Nephron progenitor cell (in vitro differentiated cells): ENCODE measurements at regions not wholly inside any gene's neighbourhood (a gene's known extent, or its start where the extent isn't known, plus 50 kb on each side); places are given as distances from the start of the nearest gene placed in this dataset.

Experiments used
- DNase-seq: peaks from one replicate; pipeline ENCODE4 v3.0.0; 2021
- H3K27ac Mint-ChIP-seq: 2 replicates; pipeline ENCODE4 v1.8.0; 2021; ENCODE audit warnings: mild to moderate bottlenecking, moderate library complexity, mixed read lengths
- H3K27me3 Mint-ChIP-seq: 2 replicates; pipeline ENCODE4 v1.8.0; 2021; ENCODE audit warnings: mild to moderate bottlenecking, low read depth, mixed read lengths; ENCODE audit not compliant: poor library complexity
- H3K36me3 Mint-ChIP-seq: 2 replicates; pipeline ENCODE4 v1.8.0; 2021; ENCODE audit warnings: low read depth, mixed read lengths
- H3K4me1 Mint-ChIP-seq: 2 replicates; pipeline ENCODE4 v1.8.0; 2021; ENCODE audit warnings: mixed read lengths
- H3K4me3 Mint-ChIP-seq: 2 replicates; pipeline ENCODE4 v1.8.0; 2021; ENCODE audit warnings: mild to moderate bottlenecking, moderate library complexity, mixed read lengths
- H3K9me3 Mint-ChIP-seq: 2 replicates; pipeline ENCODE4 v1.8.0; 2021; ENCODE audit warnings: mild to moderate bottlenecking, moderate library complexity, mixed read lengths
- TF ChIP-seq, protein P1 (sequence below): fragments of 200-600 bp; sonication (generic); IDR thresholded peaks from 2 replicates; pipeline ENCODE4 v1.5.0; 2021; ENCODE audit warnings: antibody characterized with exemption

DNA sequence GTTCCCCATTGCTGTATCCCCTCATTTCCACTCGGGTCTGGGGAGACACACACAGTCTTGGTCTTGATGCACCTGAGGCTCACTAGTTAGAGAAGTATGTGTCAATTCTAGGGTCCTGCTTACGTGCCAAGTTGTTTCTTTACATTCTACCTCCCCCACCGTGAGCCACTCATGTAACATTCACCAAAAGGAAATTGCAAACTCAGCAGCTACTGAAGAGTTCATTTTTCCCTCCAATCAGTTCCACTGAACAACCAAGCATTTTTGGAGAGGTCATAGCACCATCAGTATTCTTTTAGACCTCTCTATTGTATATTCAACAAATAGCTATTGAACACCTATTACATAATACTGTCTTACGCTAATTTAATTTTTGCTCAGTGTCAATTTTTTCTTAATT, 281.1 kb downstream of the SH3GL2 start:
- TF ChIP-seq, protein P1, sequence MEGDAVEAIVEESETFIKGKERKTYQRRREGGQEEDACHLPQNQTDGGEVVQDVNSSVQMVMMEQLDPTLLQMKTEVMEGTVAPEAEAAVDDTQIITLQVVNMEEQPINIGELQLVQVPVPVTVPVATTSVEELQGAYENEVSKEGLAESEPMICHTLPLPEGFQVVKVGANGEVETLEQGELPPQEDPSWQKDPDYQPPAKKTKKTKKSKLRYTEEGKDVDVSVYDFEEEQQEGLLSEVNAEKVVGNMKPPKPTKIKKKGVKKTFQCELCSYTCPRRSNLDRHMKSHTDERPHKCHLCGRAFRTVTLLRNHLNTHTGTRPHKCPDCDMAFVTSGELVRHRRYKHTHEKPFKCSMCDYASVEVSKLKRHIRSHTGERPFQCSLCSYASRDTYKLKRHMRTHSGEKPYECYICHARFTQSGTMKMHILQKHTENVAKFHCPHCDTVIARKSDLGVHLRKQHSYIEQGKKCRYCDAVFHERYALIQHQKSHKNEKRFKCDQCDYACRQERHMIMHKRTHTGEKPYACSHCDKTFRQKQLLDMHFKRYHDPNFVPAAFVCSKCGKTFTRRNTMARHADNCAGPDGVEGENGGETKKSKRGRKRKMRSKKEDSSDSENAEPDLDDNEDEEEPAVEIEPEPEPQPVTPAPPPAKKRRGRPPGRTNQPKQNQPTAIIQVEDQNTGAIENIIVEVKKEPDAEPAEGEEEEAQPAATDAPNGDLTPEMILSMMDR: no peak
- no peak for DNase-seq
- H3K36me3 Mint-ChIP-seq: no peaks in the 10 kb centered on the region
- H3K9me3 Mint-ChIP-seq: no peaks in the 10 kb centered on the region
- H3K27me3 Mint-ChIP-seq: peaks cover 10% of the 10 kb centered on the region
- peaks cover 15% of the 10 kb centered on the region for H3K4me1 Mint-ChIP-seq
- no peak overlapping the region for H3K4me3 Mint-ChIP-seq
- H3K27ac Mint-ChIP-seq: no peak overlapping the region

DNA sequence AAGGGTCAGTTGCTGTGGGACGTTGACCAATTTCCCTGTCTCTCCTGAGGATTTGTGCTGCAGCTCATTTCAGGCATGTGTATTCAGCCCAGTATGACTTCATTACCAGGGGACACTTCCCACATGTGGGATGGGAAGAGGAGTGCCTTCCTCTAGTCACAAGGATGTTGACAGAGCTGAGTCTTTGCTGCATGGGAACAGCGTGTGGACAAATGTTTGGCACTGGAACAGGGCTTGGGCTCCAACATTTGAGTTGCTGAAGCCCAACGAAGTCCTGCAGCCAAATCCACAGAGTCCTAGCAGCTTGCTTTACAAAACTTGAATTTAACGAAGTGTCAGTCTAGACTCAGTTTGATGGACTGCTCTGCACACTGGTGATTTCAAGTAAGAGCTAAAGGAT, 283.2 kb downstream of the SH3GL2 start:
- TF ChIP-seq, protein P1: no peak
- Mint-ChIP-seq H3K27me3 (peaks cover 12% of the 10 kb centered on the region), H3K27ac (no peak overlapping the region), H3K9me3 (no peaks in the 10 kb centered on the region), H3K4me1 (peaks cover 6% of the 10 kb centered on the region), H3K4me3 (no peak overlapping the region), H3K36me3 (no peaks in the 10 kb centered on the region)
- no peak for DNase-seq

DNA sequence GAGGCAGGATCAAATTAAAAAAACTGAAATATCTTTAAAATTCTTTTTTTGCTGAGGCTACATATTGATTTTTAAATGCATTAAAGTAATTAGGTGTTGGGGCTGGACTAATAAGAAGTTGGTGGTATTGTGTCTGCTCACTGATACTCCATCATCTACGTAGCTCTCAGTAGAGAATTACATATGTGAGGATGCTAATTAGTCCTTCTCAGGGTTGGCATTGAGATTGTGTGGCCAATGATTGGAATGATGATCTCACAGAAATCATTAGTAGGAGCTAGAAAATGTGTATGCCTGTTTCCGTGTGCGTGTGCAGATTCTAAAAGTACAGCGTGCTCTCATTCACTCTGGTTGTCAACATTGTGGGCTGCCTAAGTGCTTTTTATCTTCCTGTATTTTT, 283.8 kb downstream of the SH3GL2 start:
- peaks cover 6% of the 10 kb centered on the region for H3K4me1 Mint-ChIP-seq

DNA sequence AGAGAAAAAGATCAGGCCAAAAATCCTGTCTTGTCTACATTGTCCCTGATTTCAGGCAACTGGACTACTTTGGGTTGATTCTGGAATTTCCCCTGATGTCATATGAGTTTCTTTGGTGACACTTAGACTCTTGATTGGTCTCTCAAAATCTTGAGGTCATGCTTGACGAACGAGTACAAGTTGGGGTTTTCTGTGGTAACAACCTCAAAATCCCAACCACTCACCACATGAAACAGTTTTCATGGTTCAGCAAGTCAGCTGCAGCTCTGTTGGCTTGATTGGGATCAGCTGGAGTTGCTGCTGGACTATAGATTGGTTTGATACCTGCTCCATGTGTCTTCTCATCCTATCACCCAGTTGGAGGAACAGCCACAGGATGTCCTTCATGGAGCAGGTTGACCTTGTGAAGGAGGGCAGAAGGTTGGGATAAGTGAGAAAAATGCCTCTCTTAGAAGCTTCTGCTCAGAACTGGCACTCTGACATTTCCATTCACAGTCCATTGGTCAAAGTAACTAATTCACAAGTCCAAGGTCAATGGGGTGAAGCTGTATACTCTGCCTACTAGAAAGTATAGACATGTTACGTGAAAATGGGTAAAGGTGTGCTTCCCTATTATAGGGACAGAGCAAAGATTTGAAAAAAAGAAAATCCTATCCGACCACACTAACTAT, 284.5 kb downstream of the SH3GL2 start:
- H3K4me1 Mint-ChIP-seq: peaks cover 6% of the 10 kb centered on the region
- no peak overlapping the region for H3K4me3 Mint-ChIP-seq
- no peaks in the 10 kb centered on the region for H3K9me3 Mint-ChIP-seq
- peaks cover 14% of the 10 kb centered on the region for H3K27me3 Mint-ChIP-seq
- H3K36me3 Mint-ChIP-seq: no peaks in the 10 kb centered on the region
- DNase-seq: no peak
- H3K27ac Mint-ChIP-seq: no peak overlapping the region
- TF ChIP-seq, protein P1: no peak

More for the DNA sequence above, 283.8 kb downstream of the SH3GL2 start:
- Mint-ChIP-seq H3K27me3 (peaks cover 14% of the 10 kb centered on the region), H3K27ac (no peak overlapping the region), H3K4me3 (no peak overlapping the region), H3K36me3 (no peaks in the 10 kb centered on the region), H3K9me3 (no peaks in the 10 kb centered on the region)
- TF ChIP-seq, protein P1: no peak
- DNase-seq: no peak

DNA sequence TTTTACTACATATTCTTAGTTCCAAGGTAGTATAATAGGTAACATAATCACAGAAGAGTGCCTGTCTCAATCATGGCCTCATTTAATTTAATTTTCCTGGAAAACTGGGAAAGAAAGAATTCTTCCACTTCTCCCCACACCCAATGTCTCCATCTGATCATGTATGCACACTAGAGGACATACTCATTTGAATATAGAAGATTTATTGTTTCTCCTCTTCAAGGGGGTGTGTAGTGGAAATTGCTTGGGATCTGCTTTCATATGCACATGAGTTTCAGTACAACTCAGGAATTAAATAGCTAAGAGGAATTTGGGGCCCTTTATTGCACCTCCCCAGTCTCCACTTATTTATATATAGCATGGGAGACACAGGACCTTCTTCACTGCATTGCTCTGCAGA, 285.1 kb downstream of the SH3GL2 start:
- TF ChIP-seq, protein P1: no peak
- Mint-ChIP-seq H3K9me3 (no peaks in the 10 kb centered on the region), H3K36me3 (no peaks in the 10 kb centered on the region), H3K4me3 (no peak overlapping the region), H3K4me1 (peaks cover 6% of the 10 kb centered on the region), H3K27ac (no peak overlapping the region), H3K27me3 (peaks cover 17% of the 10 kb centered on the region)
- DNase-seq: no peak

DNA sequence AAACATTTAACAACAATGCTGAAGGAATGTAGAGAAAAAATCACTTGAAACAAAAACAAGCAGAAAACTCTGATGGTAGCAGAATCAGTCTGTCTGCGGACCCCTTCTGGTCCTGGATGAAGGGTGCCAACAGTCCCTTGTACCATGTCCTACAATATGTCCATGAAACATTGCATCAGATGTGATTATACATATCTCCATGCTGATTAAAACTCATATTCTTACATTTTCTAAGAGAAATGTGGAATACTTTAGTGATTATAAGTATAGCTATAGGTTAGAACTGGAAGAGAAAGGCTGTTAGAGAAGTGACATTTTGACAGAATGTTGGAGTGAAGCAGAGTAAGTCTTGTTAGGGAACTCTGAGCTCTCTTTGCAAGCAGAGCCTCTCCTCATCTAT, 286.1 kb downstream of the SH3GL2 start:
- Mint-ChIP-seq H3K4me1 (no peaks in the 10 kb centered on the region), H3K36me3 (no peaks in the 10 kb centered on the region), H3K27me3 (peaks cover 15% of the 10 kb centered on the region), H3K4me3 (no peak overlapping the region), H3K27ac (no peak overlapping the region), H3K9me3 (no peaks in the 10 kb centered on the region)
- TF ChIP-seq, protein P1: no peak
- DNase-seq: no peak
